MM.1S (cell line): ENCODE measurements at regions not wholly inside any gene's neighbourhood (a gene's known extent, or its start where the extent isn't known, plus 50 kb on each side); places are given as distances from the start of the nearest gene placed in this dataset.

ENCODE experiments used
- EZH2 ChIP-seq: fragments of 300-600 bp; sonication (generic); optimal IDR thresholded peaks from 2 replicates; pipeline ENCODE3; 2017; ENCODE audit warnings: low read depth, mild to moderate bottlenecking, antibody characterized with exemption, low read length, mixed read lengths
- TF ChIP-seq, protein P1 (sequence below): fragments of 300-600 bp; sonication (generic); IDR thresholded peaks from 2 replicates; pipeline ENCODE4 v1.5.1; 2016; ENCODE audit warnings: antibody characterized with exemption, low read length, mixed read lengths

DNA sequence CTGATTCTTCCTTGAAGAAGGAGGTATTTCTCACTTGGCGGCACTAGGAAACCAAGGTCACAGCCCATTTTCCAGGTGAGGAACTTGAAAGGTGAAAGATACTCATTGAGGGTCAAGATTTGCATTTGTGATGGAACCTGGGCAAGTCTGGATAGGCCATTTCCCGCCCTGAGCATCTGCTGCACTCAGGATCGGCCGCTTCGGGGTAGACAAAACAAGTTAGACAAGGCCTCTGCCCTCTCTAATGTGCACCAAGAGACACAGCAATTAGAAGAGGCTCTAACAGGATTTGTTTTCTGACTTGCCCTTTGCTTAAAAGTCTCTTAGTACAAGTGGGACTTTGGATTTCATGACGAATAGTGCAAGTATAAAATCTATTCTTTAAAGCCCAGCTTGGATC, 167.2 kb downstream of the KTN1 start:
- TF ChIP-seq, protein P1, sequence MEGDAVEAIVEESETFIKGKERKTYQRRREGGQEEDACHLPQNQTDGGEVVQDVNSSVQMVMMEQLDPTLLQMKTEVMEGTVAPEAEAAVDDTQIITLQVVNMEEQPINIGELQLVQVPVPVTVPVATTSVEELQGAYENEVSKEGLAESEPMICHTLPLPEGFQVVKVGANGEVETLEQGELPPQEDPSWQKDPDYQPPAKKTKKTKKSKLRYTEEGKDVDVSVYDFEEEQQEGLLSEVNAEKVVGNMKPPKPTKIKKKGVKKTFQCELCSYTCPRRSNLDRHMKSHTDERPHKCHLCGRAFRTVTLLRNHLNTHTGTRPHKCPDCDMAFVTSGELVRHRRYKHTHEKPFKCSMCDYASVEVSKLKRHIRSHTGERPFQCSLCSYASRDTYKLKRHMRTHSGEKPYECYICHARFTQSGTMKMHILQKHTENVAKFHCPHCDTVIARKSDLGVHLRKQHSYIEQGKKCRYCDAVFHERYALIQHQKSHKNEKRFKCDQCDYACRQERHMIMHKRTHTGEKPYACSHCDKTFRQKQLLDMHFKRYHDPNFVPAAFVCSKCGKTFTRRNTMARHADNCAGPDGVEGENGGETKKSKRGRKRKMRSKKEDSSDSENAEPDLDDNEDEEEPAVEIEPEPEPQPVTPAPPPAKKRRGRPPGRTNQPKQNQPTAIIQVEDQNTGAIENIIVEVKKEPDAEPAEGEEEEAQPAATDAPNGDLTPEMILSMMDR, result no peak
- no peak for TF ChIP-seq EZH2
